Embryonic facial prominence (tissue), 1 donor: ENCODE measurements at regions not wholly inside any gene's neighbourhood (a gene's known extent, or its start where the extent isn't known, plus 50 kb on each side); places are given as distances from the start of the nearest gene placed in this dataset.

Experiments
- DNase-seq: peaks from one replicate; pipeline ENCODE4 v3.0.0-alpha.2; 2016; ENCODE audit errors: extremely low spot score

DNA sequence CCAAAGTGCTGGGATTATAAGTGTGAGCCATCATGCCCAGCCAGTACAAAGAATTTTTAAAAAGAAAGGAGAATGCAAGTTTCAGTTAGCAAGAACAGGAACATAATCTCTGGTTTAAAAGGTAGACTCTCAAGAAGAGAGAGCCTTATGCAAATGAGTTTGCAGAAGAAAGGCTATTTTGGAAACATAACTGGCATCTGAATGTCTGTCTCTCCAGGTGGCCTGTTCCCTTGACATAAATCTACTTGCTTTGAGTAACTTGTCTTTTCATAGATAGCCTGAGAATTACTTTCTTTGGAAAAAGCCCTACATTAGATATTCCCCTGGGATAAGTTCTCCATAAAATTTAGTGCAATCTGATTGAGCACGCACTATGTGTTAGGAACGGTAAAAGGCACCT, 109.6 kb downstream of the ICOS start:
- DNase-seq = no peak

- no peak for DNase-seq
Measured at GRCh38 chr2:204049635-204050034, 113.1 kb downstream of the ICOS start.

DNA sequence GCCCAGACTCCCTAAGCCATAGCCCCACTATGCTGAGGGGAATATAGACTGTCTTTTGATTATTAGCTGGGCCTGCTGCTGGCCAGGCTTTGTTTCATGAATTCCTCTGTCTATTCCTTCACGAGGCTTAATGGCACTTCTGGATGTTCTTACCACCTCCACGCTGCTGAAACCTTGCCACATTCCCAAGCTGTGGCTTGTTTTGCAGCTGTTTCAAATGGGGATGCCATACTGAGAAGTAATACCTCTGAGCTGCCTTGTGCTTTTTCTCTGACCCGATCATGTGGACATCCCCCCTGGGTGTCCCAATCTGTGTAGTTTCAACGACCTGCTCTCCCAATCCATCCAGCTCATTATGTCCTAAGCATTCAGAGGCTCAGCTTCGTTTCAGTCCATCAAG, 114.1 kb downstream of the ICOS start:
- no peak for DNase-seq

DNA sequence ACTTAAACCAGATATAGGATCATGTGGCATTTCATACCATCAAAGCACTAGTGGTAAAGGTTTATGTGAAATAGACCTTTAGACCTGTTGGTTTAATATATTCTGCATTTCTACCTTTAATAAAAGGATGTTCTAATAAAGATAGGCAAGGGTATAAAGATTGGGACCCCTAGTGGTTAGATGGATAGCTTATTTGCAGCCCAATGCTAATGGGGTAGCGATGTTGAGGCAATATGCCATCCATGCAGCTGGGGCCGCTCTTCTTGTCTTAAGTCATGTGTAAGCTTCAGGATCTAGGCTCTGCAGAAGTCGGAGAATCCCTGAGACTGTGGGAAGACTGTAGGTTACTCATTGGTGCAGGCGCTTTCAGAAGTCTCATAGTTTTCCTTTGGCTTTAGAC, 114.9 kb downstream of the ICOS start:
- no peak for DNase-seq

DNA sequence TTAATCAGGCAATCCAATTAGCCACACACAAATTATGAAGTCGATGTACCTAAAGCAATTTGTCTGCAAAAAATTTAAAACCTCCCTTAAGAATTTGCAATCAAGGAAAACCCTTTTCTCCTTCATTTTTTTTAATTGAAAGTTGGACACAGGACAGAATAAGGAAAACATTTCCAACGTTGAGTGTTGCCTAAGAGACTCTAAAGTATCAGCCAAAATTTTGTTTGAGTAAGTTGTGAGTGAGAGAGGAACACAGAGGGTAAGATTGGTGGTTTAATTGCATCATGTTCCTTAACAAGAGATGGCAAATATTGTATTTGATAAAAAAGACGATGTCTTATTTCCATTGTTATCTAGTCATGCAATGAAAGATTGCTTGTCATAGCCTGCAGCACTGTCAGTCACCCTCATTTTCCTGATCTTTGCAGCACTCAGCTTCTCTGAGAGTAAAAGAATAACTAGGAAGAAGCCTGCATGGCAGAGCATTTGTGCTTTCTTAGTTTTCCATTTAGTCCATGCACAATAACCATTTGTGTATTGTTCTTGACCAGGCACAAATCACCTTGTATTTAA, 115.5 kb downstream of the ICOS start:
- DNase-seq = no peak

DNA sequence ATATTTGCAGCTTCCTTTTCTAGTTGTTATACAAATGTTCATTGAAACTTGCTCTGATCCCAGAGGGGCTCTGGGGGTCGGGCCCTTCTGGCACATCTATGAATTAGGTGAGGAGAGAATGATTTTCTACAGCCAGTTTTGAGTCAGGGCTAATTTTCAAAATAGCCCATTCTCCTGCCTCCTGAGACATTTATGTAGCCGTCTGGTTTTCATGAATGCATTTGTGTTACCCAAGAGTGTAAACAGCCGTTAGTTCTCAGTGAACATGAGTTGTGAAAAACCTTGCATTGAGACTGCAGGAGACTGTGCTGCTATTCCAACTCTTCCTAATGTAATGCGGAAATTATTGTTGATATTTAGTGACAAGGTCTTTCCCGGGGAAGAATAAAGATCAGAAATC, 122.5 kb downstream of the ICOS start:
- DNase-seq = no peak

DNA sequence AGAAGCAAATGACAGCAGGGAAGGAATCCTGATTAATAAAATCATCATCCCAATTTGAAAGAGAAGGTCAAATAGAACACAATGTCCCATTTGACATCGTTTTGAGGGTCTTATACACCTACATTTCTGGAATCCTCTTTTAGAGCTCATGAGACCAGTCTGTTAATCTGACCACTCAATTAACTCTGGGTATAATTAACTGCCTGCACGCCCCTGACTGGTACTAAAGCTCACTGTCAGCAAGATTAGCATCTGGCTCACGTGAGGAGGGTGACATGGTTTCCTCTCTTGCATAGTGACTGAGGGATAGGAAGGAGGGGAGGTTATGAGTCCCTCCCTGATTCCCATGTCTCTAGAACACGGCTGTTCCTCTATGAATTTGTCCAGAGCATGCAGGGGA, 124.3 kb downstream of the ICOS start:
- no peak for DNase-seq

DNA sequence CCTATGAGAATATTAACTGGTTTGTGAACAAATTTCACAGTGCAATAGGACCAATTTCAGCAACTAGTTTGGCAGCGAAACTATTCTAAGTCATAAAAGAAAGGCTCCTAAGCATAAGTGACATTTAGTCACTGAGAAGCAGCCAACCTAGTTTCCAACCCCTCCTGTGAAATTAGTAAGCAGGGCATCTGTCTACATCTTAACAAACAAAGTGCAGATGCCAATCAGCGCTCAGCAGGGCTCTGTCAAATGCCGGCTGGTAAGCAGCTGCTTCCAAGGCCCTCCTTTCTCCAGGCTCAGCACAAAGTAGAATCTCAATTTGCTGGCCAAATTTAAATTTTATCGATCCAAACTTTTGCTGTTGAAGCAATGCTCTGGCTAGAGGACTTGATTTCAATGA, 124.7 kb downstream of the ICOS start:
- DNase-seq = no peak

- DNase-seq = no peak
Measured at GRCh38 chr2:204064119-204064518, 127.6 kb downstream of the ICOS start.

GRCh38 chr2:204065566-204065965, 129.0 kb downstream of the ICOS start:
- DNase-seq = no peak

- no peak for DNase-seq
Measured at GRCh38 chr2:204066051-204066450, 129.5 kb downstream of the ICOS start.

DNA sequence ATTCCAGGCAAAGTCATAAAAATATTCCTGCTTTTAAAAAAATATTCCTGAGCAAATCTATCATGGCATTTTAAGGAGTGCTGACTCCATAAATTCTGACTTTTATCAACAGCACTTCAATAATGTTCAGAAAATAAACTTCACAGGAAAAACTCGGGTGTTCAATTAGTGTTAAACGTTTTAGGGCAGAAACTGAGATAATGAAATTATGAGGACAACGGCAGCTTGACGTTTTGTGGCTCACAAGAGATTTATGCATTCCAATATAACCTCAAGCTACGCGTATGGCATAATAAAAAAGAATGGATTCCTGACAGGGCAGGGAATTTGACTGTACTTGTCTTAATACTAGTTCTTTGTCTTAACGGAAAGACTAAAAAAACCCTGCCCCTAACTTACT, 133.2 kb downstream of the ICOS start:
- DNase-seq = no peak

DNA sequence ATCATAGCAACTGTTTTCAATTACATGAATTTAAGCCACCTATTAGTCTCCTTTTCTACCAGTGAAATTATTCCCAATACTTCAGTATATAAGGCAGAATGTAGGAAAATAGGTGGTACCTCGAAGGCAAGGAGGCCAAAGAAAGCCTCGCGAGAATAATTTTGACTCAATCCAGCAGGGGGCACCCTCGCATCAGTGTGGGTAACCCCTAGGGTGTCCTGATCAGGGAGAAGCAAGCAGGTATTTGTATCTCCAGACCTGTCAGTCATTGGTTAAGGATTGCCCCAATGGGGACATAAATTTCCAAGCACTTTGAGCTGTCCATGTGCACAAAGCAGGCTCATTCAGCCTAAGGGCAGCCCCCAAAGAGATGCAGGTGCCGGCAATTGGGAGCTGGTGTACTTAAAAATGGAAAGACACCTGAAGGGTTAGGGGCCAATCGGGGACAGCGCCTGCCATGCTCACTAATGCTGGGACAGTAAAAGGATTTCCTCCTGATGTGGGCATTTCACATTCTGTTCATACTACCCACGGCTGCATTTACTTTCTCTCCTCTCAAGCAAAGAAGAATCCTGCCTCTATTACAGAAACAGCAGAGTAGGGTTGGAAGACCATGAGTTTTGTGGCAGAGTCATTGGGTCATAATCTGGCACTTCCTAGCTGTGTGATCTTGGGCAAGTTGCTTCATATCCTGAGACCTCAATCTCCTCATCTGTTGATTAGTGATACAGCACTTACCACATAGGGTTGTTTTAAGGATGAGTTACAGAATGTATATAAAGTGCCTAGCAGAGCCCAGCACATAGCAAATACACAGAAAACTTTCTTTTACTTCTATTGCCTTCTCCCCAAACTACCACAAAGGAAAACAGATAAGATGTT, 136.1 kb downstream of the ICOS start:
- no peak for DNase-seq

DNA sequence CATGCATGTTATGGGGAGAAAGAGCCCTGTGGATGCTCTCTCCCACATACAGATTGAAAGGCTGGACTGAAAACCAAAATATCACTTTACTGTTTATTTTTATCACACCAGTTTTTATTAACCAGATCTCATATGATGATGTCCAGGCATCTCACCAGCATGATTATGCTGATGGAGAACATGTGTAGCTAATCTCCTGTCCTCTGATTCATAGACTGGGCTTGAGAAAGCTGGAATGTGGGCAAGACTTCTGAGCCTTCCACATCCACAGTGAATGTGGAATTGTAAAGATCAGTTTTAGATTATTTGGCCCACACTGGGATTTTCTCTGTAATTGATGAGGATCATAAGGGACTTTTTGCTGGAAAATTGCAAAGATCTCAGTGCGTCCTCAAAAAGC, 137.9 kb downstream of the ICOS start:
- peak; percentile 12 for DNase-seq

- DNase-seq = no peak
Measured at GRCh38 chr2:204078003-204078698, 141.6 kb downstream of the ICOS start.

GRCh38 chr2:204081487-204082425, 145.2 kb downstream of the ICOS start:
- DNase-seq = no peak

GRCh38 chr2:204086167-204086566, 149.6 kb downstream of the ICOS start:
- DNase-seq = no peak

DNA sequence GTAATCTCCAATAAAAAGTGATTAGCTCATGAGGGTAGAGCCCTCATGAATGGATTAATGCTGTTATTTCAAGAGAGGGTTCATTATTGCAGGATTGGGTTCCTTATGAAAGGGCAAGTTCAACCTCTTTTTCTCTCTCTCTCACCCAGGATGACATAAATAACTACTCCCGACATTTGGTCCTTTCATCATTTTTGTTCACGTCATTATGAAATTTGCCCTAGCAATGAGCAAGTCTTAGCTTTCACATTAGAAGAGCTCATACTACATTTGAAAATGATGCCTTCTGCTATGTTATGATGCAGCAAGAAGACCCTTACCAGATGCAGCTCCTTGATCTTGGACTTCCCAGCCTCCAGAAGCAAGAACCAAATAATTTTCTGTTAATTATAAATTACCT, 152.5 kb downstream of the ICOS start:
- DNase-seq = no peak

- no peak for DNase-seq
Measured at GRCh38 chr2:204089574-204089973, 153.0 kb downstream of the ICOS start.

- no peak for DNase-seq
Measured at GRCh38 chr2:204090021-204090420, 153.5 kb downstream of the ICOS start.

DNA sequence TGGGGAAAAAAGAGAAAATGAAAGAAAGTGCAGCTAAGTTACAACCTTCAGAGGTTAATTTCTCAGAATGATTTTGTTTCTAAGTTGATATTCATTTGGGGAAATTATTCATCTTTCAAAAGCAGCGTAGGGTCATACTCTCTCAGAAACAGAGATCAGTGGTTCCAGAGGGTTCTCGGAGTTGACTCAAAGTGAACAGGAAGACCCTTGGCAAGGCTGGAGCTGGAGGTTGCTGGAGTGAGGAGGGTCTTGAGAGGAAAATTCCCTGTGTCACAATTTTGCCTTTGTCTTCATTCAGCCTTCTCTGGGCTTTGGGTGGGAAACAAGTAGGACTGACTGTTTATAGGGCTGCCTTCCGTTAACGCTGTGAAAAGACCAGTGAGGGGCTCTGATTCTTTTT, 168.2 kb downstream of the ICOS start:
- no peak for DNase-seq

GRCh38 chr2:204108330-204108751, 171.8 kb downstream of the ICOS start:
- peak; percentile 12 for DNase-seq
